GM18861 (cell line): ENCODE measurements at regions not wholly inside any gene's neighbourhood (a gene's known extent, or its start where the extent isn't known, plus 50 kb on each side); places are given as distances from the start of the nearest gene placed in this dataset.
"Not testable (repeated sequence)": the region's sequence is repeated elsewhere in the genome, so short reads cannot be mapped to it uniquely, and the experiment has no call there.

Experiments
- ATAC-seq: cut with Tn5 transposase; IDR thresholded peaks from one replicate; pipeline ENCODE4 v1.9.1; 2021; ENCODE audit not compliant: unreplicated experiment

DNA sequence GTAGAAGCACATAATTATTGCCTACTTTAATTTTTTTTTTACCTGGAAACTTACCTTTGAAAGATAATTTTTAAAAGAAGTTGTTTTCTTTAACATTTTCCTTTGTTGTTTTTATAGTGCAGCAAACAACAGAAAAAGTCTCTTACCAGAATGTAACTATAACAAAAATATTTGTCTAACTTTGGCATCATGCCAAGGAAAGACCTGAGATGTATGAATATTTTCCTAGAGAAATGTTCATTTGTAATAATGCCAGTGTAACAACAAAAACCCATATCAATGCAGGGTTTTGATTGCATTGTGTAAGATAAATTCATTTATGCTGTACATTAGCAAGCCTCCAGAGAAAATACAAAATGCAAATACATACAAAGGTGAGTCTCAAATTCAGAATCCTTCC is 775.7 kb downstream of the SI start:
- ATAC-seq, result no peak

DNA sequence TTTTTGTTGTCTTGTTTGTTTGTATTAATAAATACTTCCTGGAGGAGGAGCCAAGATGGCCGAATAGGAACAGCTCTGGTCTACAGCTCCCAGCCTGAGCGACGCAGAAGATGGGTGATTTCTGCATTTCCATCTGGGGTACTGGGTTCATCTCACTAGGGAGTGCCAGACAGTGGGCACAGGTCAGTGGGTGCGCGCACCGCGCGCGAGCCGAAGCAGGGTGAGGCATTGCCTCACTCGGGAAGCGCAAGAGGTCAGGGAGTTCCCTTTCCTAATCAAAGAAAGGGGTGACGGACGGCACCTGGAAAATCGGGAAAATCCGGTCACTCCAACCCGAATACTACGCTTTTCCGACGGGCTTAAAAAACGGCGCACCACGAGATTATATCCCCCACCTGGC is 786.8 kb downstream of the SI start:
- ATAC-seq, result not testable (repeated sequence)

GRCh38 chr3:164278550-164278949 is 799.7 kb downstream of the SI start:
- no peak for ATAC-seq

- ATAC-seq, result no peak
These were observed 811.2 kb downstream of the SI start for GRCh38 chr3:164267053-164267452.

GRCh38 chr3:164250923-164251322 is 827.4 kb downstream of the SI start:
- ATAC-seq, result no peak

GRCh38 chr3:164236851-164237250 is 841.4 kb downstream of the SI start:
- no peak for ATAC-seq

- ATAC-seq, result no peak
These were observed 842.8 kb downstream of the SI start for GRCh38 chr3:164235289-164236028.

- ATAC-seq, result no peak
These were observed 844.3 kb downstream of the SI start for GRCh38 chr3:164233951-164234350.

- no peak for ATAC-seq
These were observed 846.6 kb downstream of the SI start for GRCh38 chr3:164231718-164232117.

DNA sequence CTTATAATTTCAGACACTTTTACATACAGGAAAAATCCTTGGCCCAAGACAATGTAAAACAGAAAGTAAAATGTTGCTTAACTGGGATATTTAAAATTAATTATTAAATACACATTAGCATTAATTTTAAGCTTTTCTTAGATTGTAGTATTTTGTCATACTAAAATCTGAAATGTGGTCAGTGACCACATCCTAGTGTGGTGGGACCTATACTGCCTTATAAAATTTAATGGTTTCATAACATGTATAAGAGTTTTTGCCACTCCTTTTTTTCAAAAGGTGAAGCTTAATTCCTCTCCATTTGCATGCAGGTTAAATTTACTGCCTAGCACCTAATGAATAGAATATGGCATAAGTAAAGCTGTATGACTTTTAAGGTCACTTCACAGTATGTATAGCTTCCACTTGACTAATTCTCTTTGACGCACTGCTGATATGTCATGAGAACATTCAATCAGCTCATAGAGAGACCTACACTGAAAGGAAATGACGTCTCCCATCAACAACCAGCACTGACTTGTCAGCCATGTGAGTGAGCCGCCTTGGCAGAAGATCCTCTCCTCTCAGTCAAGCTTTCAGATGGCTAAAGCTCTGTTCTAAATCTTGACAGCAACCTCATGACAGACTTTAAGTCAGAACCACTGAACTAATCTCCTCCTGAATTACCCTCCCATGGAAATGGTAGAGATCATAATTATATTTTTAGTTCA is 847.8 kb downstream of the SI start:
- peak; percentile 47 for ATAC-seq

- no peak for ATAC-seq
These were observed 854.2 kb downstream of the SI start for GRCh38 chr3:164224126-164224525.

- no peak for ATAC-seq
These were observed 856.1 kb downstream of the SI start for GRCh38 chr3:164222197-164222596.

- ATAC-seq, result no peak
These were observed 857.0 kb downstream of the SI start for GRCh38 chr3:164221297-164221696.

- ATAC-seq, result no peak
These were observed 868.9 kb downstream of the SI start for GRCh38 chr3:164209363-164209762.

- ATAC-seq, result no peak
These were observed 869.5 kb downstream of the SI start for GRCh38 chr3:164208821-164209220.

DNA sequence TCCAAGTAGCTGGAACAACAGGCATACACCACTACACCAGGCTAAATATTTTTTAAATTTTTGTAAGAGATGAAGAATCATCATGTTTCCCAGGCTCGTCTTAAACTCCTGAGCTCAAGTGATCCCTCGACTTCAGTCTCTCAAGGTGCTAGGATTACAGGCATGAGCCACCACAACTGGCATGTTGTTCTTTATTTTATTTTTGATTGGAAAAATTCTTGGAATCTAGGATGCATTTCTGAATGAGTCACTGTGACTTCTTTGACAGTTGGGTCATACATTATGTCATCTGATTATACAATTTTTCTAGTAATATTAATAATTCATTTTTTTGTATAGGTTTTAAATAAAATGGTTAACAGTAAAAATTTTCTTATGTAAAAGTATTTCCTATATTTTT is 870.2 kb downstream of the SI start:
- no peak for ATAC-seq

DNA sequence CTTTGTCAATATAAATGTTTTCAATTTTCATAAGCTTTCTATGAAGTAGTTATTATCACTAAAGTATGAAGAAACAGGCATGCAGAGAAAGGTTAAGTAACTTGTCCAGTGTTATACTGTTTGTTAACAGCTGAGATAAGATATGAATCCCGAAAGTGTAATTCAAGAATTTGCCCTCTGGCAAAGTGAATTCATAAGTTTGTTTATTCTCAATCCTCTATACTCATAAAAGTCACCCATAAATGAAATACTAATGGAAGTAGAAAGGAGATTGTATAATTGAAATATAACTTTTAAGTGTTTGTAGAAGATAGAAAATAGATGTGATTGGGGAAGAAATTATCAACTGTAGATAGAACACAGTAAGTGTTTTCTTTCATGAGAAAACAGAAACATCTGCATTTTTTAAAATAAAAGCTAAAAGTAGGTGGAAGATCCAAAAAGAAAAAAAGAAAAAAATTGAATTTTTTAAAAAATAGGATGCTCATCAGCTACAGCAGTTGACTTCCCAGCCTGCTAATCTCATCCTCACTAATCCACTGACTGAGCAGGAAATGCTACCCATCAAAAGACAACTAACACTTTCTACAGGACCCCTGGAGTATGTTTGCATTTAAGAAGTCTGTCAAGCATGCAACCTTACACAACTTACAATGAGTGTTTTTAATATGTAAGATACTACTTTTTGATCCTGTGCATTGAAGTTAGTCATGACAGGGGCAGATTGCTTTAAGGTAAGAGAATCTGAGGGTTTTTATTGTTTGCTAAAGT is 878.1 kb downstream of the SI start:
- ATAC-seq, result no peak

- no peak for ATAC-seq
These were observed 881.8 kb downstream of the SI start for GRCh38 chr3:164196477-164196876.

- no peak for ATAC-seq
These were observed 883.5 kb downstream of the SI start for GRCh38 chr3:164194842-164195241.

DNA sequence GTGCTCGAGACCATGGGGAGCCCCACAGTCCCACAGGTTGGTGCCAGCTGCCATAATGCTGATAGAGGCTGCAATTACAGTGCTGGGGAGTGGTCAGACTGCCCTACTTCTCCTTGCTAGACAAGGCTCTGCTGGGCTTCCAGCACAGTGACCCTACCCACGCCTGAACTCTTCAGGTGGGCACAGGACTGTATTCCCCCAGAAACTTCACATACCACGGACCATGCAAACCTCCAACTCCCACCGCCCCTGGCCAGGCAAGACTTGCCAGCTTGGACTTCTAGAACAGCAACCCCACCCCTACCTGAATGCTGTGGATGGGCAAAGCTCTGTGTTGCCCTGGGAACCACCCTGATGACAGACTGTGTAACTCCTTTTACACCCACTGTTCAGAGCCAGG is 885.3 kb downstream of the SI start:
- ATAC-seq, result no peak

GRCh38 chr3:164190566-164190965 is 887.7 kb downstream of the SI start:
- no peak for ATAC-seq

DNA sequence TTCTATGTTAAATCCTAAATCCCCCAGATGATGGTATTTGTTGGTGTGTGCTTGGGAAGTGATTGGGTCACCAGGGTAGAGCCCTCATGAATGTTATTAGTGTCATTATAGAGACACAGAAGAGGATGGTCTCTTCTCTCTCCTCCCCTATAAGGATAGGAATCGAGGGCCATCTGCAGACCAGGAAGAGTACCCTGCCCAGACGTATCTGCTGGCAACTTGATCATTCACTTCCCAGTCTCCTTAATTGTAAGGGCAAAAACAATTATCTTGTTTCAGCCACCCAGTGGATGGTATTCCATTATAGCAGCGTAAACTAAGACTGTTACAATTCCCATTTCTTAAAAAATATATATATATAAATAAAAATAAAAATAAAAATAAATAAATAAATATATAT is 892.2 kb downstream of the SI start:
- ATAC-seq, result no peak
